GM12864 (cell line): ENCODE measurements at regions not wholly inside any gene's neighbourhood (a gene's known extent, or its start where the extent isn't known, plus 50 kb on each side); places are given as distances from the start of the nearest gene placed in this dataset.

Experiments used
- DNase-seq: peaks from one replicate; pipeline ENCODE4 v3.0.0-alpha.2; 2011; ENCODE audit warnings: low read depth
- H3K4me3 ChIP-seq: 2 replicates; pipeline ENCODE4 v1.5.1; 2011; ENCODE audit warnings: mild to moderate bottlenecking, low read depth, low read length, control low read depth
- CTCF ChIP-seq: IDR thresholded peaks from 2 replicates; pipeline ENCODE4 v1.5.1; 2011; ENCODE audit warnings: low read depth, mild to moderate bottlenecking, moderate library complexity, low read length, control low read depth, inconsistent platforms; ENCODE audit errors: missing control alignments

GRCh38 chr7:110522061-110522760, 568.7 kb upstream of the LRRN3 start:
- no peak for TF ChIP-seq CTCF
- no peak for DNase-seq
- no peak overlapping the region for H3K4me3 ChIP-seq

- H3K4me3 ChIP-seq, result no peak overlapping the region
- no peak for TF ChIP-seq CTCF
- no peak for DNase-seq
These were observed 568.1 kb upstream of the LRRN3 start for GRCh38 chr7:110522761-110523200.

- DNase-seq, result no peak
- no peak overlapping the region for H3K4me3 ChIP-seq
- TF ChIP-seq CTCF, result no peak
These were observed 561.8 kb upstream of the LRRN3 start for GRCh38 chr7:110529175-110529574.

GRCh38 chr7:110531186-110531585, 559.7 kb upstream of the LRRN3 start:
- TF ChIP-seq CTCF, result no peak
- no peak overlapping the region for H3K4me3 ChIP-seq
- no peak for DNase-seq

- no peak for TF ChIP-seq CTCF
- no peak overlapping the region for H3K4me3 ChIP-seq
- no peak for DNase-seq
These were observed 556.5 kb upstream of the LRRN3 start for GRCh38 chr7:110534241-110534931.

- TF ChIP-seq CTCF, result no peak
- DNase-seq, result no peak
- H3K4me3 ChIP-seq, result no peak overlapping the region
These were observed 551.7 kb upstream of the LRRN3 start for GRCh38 chr7:110539216-110539615.
